ENCODE measurements at regions not wholly inside any gene's neighbourhood (a gene's known extent, or its start where the extent isn't known, plus 50 kb on each side); places are given as distances from the start of the nearest gene placed in this dataset.

DNA sequence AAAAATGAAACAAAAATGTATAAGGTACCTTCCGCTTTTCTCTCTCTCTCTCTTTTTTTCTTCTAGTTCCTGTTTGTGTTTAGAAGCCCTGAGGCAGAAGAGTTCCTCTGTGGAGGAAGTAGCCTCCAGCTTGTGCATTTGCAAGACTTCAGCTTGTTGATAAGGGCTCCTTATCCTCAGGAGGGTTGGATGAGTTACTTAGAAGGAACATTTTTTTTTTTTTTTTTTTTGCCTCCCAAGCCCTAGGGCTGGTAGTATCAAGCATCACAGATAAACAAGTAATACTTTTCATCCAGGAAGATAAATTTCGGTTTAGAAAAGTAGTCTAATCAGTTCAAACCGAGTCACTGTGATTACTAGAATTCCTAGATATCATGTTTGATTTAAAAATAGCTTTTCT, 91.0 kb upstream of the CBLB start:
- TF ChIP-seq, protein P1, sequence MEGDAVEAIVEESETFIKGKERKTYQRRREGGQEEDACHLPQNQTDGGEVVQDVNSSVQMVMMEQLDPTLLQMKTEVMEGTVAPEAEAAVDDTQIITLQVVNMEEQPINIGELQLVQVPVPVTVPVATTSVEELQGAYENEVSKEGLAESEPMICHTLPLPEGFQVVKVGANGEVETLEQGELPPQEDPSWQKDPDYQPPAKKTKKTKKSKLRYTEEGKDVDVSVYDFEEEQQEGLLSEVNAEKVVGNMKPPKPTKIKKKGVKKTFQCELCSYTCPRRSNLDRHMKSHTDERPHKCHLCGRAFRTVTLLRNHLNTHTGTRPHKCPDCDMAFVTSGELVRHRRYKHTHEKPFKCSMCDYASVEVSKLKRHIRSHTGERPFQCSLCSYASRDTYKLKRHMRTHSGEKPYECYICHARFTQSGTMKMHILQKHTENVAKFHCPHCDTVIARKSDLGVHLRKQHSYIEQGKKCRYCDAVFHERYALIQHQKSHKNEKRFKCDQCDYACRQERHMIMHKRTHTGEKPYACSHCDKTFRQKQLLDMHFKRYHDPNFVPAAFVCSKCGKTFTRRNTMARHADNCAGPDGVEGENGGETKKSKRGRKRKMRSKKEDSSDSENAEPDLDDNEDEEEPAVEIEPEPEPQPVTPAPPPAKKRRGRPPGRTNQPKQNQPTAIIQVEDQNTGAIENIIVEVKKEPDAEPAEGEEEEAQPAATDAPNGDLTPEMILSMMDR (IDR thresholded peaks at IDR 0.05), result no peak
- TF ChIP-seq POLR2AphosphoS5 (IDR thresholded peaks at IDR 0.05) (no peak), POLR2A (IDR thresholded peaks at IDR 0.05) (no peak), EP300 (IDR thresholded peaks at IDR 0.05) (no peak)

All from upper lobe of left lung (tissue), 4 donors.